DND-41 (cell line): ENCODE measurements at regions not wholly inside any gene's neighbourhood (a gene's known extent, or its start where the extent isn't known, plus 50 kb on each side); places are given as distances from the start of the nearest gene placed in this dataset.

Experiments used
- ATAC-seq: fragments of 200-7000 bp; cut with Tn5 transposase; 3 replicates; pipeline ENCODE4 v1.9.1; 2021; ENCODE audit warnings: low read depth; ENCODE audit not compliant: insufficient read depth
- DNase-seq: peaks from one replicate; pipeline ENCODE4 v3.0.0-alpha.2; 2020
- H2AFZ ChIP-seq: 2 replicates; pipeline ENCODE4 v1.6.0; 2012; ENCODE audit warnings: low read depth, low read length
- H3K27ac ChIP-seq: 2 replicates; pipeline ENCODE4 v1.5.1; 2012; ENCODE audit warnings: low read length, inconsistent platforms
- H3K27me3 ChIP-seq: fragments of 200-600 bp; sonication (generic); 2 replicates; pipeline ENCODE4 v1.6.0; 2012; ENCODE audit warnings: low read length, mild to moderate bottlenecking, inconsistent platforms; ENCODE audit not compliant: insufficient read depth, poor library complexity
- H3K36me3 ChIP-seq: 2 replicates; pipeline ENCODE4 v1.5.1; 2012; ENCODE audit warnings: low read length, inconsistent platforms; ENCODE audit not compliant: insufficient read depth
- H3K4me1 ChIP-seq: 2 replicates; pipeline ENCODE4 v1.5.1; 2012; ENCODE audit warnings: mild to moderate bottlenecking, low read length; ENCODE audit not compliant: insufficient read depth
- H3K4me2 ChIP-seq: 2 replicates; pipeline ENCODE4 v1.6.0; 2012; ENCODE audit warnings: mild to moderate bottlenecking, moderate library complexity, low read length, inconsistent platforms; ENCODE audit not compliant: insufficient read depth
- H3K4me3 ChIP-seq, 2 experiments: fragments of 200-600 bp in 1 of 2; shearing (Covaris generic) in 1 of 2; 2 replicates each; pipeline ENCODE4 v1.5.1; 2012 to 2016; ENCODE audit warnings: inconsistent platforms in 2 of 2, low read length in 2 of 2, mild to moderate bottlenecking in 2 of 2, low read depth in 1 of 2, moderate library complexity in 1 of 2
- H3K79me2 ChIP-seq: 2 replicates; pipeline ENCODE4 v1.6.0; 2012; ENCODE audit warnings: low read length, inconsistent platforms; ENCODE audit not compliant: insufficient read depth
- H3K9ac ChIP-seq: 2 replicates; pipeline ENCODE4 v1.6.0; 2012; ENCODE audit warnings: low read depth, mild to moderate bottlenecking, inconsistent platforms, low read length, moderate library complexity
- H3K9me3 ChIP-seq: 2 replicates; pipeline ENCODE4 v1.5.1; 2012; ENCODE audit warnings: low read length, moderate library complexity, mild to moderate bottlenecking, inconsistent platforms; ENCODE audit not compliant: insufficient read depth, severe bottlenecking
- H4K20me1 ChIP-seq: 2 replicates; pipeline ENCODE4 v1.6.0; 2012; ENCODE audit warnings: low read length; ENCODE audit not compliant: insufficient read depth
- EZH2 ChIP-seq: IDR thresholded peaks from 3 replicates; pipeline ENCODE4 v1.6.1; 2012; ENCODE audit warnings: borderline replicate concordance, low read depth, mild to moderate bottlenecking, moderate library complexity, low read length, inconsistent platforms; ENCODE audit not compliant: severe bottlenecking
- TF ChIP-seq, protein P1 (sequence below): IDR thresholded peaks from 2 replicates; pipeline ENCODE4 v1.5.1; 2012; ENCODE audit warnings: borderline replicate concordance, low read length, moderate library complexity, mild to moderate bottlenecking; ENCODE audit not compliant: poor library complexity, severe bottlenecking; ENCODE audit errors: extremely low read depth

DNA sequence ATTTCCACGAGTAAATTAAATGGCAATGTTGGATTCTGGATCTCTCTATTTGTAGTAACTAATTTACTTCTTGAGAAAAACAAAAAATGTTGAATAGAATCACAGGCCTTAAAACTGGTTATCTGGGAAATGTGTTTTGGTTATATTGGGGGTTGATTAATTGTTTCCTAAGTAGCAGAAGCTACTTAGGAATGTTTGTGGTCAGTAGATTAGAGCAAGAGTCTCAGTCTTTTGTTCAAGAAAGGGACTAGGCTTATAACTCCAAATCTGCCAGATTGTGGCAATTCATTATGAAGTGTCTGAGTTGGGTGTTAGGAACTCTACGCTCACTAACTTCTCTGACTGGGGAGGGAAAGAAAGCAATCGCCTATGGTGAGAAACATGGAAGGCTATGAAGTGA lies 244.3 kb upstream of the PHYHIPL start:
- DNase-seq (no peak), ATAC-seq (no peak)
- TF ChIP-seq, protein P1, sequence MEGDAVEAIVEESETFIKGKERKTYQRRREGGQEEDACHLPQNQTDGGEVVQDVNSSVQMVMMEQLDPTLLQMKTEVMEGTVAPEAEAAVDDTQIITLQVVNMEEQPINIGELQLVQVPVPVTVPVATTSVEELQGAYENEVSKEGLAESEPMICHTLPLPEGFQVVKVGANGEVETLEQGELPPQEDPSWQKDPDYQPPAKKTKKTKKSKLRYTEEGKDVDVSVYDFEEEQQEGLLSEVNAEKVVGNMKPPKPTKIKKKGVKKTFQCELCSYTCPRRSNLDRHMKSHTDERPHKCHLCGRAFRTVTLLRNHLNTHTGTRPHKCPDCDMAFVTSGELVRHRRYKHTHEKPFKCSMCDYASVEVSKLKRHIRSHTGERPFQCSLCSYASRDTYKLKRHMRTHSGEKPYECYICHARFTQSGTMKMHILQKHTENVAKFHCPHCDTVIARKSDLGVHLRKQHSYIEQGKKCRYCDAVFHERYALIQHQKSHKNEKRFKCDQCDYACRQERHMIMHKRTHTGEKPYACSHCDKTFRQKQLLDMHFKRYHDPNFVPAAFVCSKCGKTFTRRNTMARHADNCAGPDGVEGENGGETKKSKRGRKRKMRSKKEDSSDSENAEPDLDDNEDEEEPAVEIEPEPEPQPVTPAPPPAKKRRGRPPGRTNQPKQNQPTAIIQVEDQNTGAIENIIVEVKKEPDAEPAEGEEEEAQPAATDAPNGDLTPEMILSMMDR: no peak
- no peak for TF ChIP-seq EZH2
- H2AFZ ChIP-seq: no peak overlapping the region
- no peaks in the 10 kb centered on the region for H4K20me1 ChIP-seq
- no peaks in the 10 kb centered on the region for H3K27me3 ChIP-seq
- no peak overlapping the region for H3K27ac ChIP-seq
- H3K79me2 ChIP-seq: no peaks in the 10 kb centered on the region
- no peaks in the 10 kb centered on the region for H3K36me3 ChIP-seq
- no peak overlapping the region for H3K4me3 ChIP-seq
- no peaks in the 10 kb centered on the region for H3K4me1 ChIP-seq
- no peak overlapping the region for H3K9ac ChIP-seq
- no peak overlapping the region for H3K4me2 ChIP-seq
- H3K9me3 ChIP-seq: no peaks in the 10 kb centered on the region

- DNase-seq: no peak
These were observed 243.7 kb upstream of the PHYHIPL start for GRCh38 chr10:58932577-58933314.

GRCh38 chr10:58936364-58936763 lies 240.1 kb upstream of the PHYHIPL start:
- no peak for ATAC-seq
- Histone ChIP-seq H3K9me3 (no peaks in the 10 kb centered on the region), H3K4me1 (no peaks in the 10 kb centered on the region), H3K4me3 (no peak overlapping the region), H3K27ac (no peak overlapping the region), H3K79me2 (no peaks in the 10 kb centered on the region), H4K20me1 (no peaks in the 10 kb centered on the region), H3K36me3 (no peaks in the 10 kb centered on the region), H3K9ac (no peak overlapping the region), H2AFZ (no peak overlapping the region), H3K4me2 (no peak overlapping the region), H3K27me3 (no peaks in the 10 kb centered on the region)
- TF ChIP-seq EZH2: no peak
- TF ChIP-seq, protein P1: no peak
- no peak for DNase-seq

More at GRCh38 chr10:58932577-58933314, 243.7 kb upstream of the PHYHIPL start:
- H3K4me2 ChIP-seq: no peak overlapping the region
- H2AFZ ChIP-seq: no peak overlapping the region
- H3K9me3 ChIP-seq: no peaks in the 10 kb centered on the region
- no peaks in the 10 kb centered on the region for H3K79me2 ChIP-seq
- no peak overlapping the region for H3K9ac ChIP-seq
- H3K27me3 ChIP-seq: no peaks in the 10 kb centered on the region
- no peak overlapping the region for H3K27ac ChIP-seq
- H3K36me3 ChIP-seq: no peaks in the 10 kb centered on the region
- ATAC-seq: no peak
- no peaks in the 10 kb centered on the region for H3K4me1 ChIP-seq
- no peak overlapping the region for H3K4me3 ChIP-seq
- TF ChIP-seq EZH2: no peak
- TF ChIP-seq, protein P1: no peak
- no peaks in the 10 kb centered on the region for H4K20me1 ChIP-seq

- no peak for ATAC-seq
- Histone ChIP-seq H3K27ac (no peak overlapping the region), H3K27me3 (no peaks in the 10 kb centered on the region), H3K36me3 (no peaks in the 10 kb centered on the region), H4K20me1 (no peaks in the 10 kb centered on the region), H2AFZ (no peak overlapping the region), H3K4me2 (no peak overlapping the region), H3K79me2 (no peaks in the 10 kb centered on the region), H3K9ac (no peak overlapping the region), H3K4me1 (no peaks in the 10 kb centered on the region), H3K9me3 (no peaks in the 10 kb centered on the region), H3K4me3 (no peak overlapping the region)
- TF ChIP-seq EZH2: no peak
- TF ChIP-seq, protein P1: no peak
- no peak for DNase-seq
These were observed 239.0 kb upstream of the PHYHIPL start for GRCh38 chr10:58937423-58937822.
